ENCODE measurements at regions not wholly inside any gene's neighbourhood (a gene's known extent, or its start where the extent isn't known, plus 50 kb on each side); places are given as distances from the start of the nearest gene placed in this dataset.

DNA sequence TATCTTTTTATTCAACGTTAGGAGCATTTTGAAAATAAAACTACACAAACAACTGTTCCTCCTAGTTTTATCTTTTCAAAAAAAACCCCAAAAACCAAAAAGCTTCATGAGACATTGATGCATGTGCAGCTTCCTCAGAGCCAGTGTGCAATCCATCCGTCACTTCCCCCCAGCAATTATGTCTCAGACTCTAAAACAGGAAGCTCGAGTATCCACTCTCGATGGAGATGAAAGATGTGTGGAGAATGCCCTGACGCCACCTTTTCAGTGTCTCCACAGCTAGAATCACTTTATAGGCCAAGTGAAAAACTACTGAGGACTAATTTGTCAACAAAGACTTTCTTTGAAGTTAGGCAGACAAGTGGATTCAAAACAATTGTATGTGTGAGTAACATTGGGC lies 408.9 kb upstream of the SMARCA2 start:
- TF ChIP-seq, protein P1, sequence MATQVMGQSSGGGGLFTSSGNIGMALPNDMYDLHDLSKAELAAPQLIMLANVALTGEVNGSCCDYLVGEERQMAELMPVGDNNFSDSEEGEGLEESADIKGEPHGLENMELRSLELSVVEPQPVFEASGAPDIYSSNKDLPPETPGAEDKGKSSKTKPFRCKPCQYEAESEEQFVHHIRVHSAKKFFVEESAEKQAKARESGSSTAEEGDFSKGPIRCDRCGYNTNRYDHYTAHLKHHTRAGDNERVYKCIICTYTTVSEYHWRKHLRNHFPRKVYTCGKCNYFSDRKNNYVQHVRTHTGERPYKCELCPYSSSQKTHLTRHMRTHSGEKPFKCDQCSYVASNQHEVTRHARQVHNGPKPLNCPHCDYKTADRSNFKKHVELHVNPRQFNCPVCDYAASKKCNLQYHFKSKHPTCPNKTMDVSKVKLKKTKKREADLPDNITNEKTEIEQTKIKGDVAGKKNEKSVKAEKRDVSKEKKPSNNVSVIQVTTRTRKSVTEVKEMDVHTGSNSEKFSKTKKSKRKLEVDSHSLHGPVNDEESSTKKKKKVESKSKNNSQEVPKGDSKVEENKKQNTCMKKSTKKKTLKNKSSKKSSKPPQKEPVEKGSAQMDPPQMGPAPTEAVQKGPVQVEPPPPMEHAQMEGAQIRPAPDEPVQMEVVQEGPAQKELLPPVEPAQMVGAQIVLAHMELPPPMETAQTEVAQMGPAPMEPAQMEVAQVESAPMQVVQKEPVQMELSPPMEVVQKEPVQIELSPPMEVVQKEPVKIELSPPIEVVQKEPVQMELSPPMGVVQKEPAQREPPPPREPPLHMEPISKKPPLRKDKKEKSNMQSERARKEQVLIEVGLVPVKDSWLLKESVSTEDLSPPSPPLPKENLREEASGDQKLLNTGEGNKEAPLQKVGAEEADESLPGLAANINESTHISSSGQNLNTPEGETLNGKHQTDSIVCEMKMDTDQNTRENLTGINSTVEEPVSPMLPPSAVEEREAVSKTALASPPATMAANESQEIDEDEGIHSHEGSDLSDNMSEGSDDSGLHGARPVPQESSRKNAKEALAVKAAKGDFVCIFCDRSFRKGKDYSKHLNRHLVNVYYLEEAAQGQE (IDR thresholded peaks at IDR 0.05), result no peak
- TF ChIP-seq RAD21 (conservative IDR thresholded peaks at IDR 0.05 in 1 of 2, IDR thresholded peaks at IDR 0.05 in 1 of 2) (no peak), EP300 (IDR thresholded peaks at IDR 0.05) (no peak), BHLHE40 (IDR thresholded peaks at IDR 0.05; ENCODE audit: low read depth, low read length) (no peak)

Measured in A549 (cell line).